Cerebellar cortex (tissue), 1 donor: ENCODE measurements at regions not wholly inside any gene's neighbourhood (a gene's known extent, or its start where the extent isn't known, plus 50 kb on each side); places are given as distances from the start of the nearest gene placed in this dataset.

ENCODE experiments used
- DNase-seq: peaks from one replicate; pipeline ENCODE4 v3.0.0-alpha.2; 2015; ENCODE audit warnings: low spot score

DNA sequence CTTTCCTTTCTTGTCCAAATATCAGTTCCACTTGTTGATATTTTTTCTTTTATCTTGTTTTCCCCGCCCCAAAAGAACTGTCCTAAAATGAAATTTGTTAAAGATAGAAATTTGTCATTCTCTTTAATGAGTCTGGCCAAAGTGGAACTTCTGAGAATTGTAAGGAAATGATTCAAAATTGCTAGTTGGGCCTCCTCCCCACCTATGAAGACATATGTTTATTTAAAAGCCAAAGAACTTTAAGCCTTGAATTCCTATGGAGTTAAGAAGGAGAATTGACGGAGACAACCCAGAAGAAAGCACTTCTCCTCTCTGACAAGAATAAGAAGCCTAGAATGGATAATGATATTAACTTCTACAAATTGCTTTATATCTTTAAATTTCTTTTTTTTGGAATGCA is 59.1 kb upstream of the ALDH1A1 start:
- DNase-seq, result no peak

DNA sequence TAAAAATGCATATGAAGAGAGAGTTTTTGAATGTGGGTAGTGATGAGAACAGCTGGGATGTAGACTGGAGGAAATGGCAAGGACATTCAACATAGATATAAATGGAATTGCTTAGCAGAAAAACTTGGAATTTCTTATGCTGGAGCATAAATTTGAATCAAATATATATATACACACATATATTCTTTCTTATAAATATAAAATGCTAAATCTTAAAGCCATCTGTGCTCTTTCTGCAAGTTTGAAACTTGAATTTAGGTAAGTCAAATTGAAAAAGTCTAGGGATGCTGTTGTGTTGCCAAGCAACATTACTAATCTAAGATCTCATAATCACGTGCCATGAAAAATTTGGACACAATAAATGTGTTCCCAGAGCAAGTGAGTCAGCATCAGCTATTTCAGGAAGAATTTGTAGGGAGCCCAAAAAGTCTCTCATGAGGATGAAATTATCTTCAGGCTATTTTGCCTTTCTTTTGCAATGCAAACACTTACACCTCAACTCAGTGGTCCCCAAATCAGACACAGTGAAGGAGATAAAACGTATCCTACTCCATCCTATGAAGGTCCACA is 58.4 kb upstream of the ALDH1A1 start:
- no peak for DNase-seq

DNA sequence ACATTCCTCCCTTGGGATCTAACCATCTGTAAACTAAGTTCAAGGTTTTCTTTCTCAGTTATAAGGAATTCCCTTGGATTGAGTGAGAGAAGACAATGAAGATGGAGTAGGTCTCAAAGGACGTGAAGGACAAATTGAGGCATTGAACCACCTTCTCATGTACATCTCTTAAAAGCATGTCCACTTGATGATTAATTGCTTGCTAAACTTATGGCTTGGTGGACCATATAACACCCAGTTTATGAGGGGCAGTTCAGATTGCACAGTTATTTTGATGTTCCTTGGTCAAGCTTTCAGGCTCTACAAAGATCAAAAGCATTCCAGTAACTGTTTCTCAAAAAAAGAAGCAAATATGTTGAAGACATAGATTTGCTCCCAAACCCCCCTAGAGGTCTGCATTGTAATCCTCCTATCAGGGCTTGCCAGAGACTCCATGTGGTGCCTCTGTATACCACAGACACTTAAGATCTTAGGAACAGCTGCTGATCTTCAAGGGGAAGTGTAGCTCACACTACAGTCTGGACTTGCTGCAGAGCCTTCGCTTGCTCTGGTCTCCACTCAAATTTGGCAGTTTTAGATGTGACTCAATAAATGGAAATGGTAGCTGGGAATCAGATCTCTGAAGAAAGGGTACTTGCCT is 56.9 kb upstream of the ALDH1A1 start:
- DNase-seq, result no peak

DNA sequence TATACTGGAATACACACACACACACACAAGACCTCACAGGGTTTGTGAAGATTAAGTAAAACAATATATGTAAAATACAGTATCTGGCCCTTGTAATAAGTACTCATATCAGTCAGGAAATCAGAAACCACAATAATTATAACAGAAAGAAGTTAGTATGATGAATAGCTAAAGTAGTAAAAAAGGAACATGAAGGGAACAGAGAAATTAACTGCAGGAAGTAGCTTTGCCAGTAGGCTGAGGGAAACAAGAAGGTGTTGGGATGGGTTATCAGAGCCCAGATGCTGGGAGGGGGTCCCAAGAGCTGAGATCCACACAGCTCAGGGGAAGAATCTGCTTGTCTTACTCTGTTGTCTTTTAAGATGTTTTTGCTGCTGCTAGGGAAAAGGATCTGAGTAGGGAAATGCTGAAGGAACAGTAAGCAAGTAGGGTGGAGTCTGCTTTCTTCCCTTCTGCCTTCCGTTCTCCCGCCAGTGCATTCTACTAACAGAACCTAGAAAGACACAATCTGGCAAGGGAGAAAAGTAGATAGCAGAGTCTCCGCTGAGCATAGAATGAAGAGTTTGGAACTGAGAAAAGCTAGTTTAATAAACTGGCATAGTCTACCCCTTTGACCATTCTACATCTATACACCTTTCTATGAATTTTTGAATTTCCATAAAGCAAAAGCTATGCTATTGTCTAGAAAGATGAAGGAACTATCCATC is 55.3 kb upstream of the ALDH1A1 start:
- no peak for DNase-seq

DNA sequence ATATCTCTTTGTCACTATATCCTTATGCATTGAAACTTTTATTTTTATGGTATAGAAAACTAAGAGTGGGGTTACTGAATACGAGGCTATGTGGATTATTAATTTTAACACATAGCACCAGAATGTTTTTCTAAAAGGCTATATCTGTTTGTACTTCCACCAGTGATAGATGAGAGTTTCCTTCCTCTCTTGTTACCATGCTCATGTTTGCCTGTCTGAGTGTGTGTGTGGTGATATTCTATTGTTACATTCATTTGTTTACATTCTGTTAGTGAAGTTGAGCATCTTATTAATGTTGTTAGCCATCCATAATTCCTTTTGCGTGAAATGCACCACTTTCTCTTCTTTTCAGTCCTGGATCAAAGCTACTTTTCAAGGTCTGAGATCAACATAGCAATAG is 54.1 kb upstream of the ALDH1A1 start:
- DNase-seq, result no peak
